ENCODE measurements at regions not wholly inside any gene's neighbourhood (a gene's known extent, or its start where the extent isn't known, plus 50 kb on each side); places are given as distances from the start of the nearest gene placed in this dataset.

GRCh38 chr9:118510711-118511110, 806.5 kb downstream of the TLR4 start:
- no peak overlapping the region for H3K4me3 ChIP-seq (ENCODE audit: insufficient read depth, low read length)
- H3K27me3 ChIP-seq (ENCODE audit: insufficient read depth, low read length), result no peaks in the 10 kb centered on the region
- H3K9me3 ChIP-seq (ENCODE audit: low read depth, low read length), result no peaks in the 10 kb centered on the region
- no peaks in the 10 kb centered on the region for H3K36me3 ChIP-seq (ENCODE audit: insufficient read depth, low read length)
- H2AFZ ChIP-seq (ENCODE audit: low read length), result no peak overlapping the region
- H3K79me2 ChIP-seq (ENCODE audit: insufficient read depth, low read length), result no peaks in the 10 kb centered on the region
- H4K20me1 ChIP-seq (ENCODE audit: insufficient read depth, low read length), result no peaks in the 10 kb centered on the region
- DNase-seq (ENCODE audit: insufficient read length, low spot score, missing footprints), result no peak
- H3K4me1 ChIP-seq (ENCODE audit: insufficient read depth, low read length), result no peaks in the 10 kb centered on the region
- TF ChIP-seq, protein P1, sequence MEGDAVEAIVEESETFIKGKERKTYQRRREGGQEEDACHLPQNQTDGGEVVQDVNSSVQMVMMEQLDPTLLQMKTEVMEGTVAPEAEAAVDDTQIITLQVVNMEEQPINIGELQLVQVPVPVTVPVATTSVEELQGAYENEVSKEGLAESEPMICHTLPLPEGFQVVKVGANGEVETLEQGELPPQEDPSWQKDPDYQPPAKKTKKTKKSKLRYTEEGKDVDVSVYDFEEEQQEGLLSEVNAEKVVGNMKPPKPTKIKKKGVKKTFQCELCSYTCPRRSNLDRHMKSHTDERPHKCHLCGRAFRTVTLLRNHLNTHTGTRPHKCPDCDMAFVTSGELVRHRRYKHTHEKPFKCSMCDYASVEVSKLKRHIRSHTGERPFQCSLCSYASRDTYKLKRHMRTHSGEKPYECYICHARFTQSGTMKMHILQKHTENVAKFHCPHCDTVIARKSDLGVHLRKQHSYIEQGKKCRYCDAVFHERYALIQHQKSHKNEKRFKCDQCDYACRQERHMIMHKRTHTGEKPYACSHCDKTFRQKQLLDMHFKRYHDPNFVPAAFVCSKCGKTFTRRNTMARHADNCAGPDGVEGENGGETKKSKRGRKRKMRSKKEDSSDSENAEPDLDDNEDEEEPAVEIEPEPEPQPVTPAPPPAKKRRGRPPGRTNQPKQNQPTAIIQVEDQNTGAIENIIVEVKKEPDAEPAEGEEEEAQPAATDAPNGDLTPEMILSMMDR (IDR thresholded peaks at IDR 0.05; ENCODE audit: extremely low read depth, low read depth, low read length), result no peak
- no peak overlapping the region for H3K27ac ChIP-seq (ENCODE audit: low read depth, low read length)
- H3K4me2 ChIP-seq (ENCODE audit: insufficient read depth, low read length), result no peak overlapping the region

DNA sequence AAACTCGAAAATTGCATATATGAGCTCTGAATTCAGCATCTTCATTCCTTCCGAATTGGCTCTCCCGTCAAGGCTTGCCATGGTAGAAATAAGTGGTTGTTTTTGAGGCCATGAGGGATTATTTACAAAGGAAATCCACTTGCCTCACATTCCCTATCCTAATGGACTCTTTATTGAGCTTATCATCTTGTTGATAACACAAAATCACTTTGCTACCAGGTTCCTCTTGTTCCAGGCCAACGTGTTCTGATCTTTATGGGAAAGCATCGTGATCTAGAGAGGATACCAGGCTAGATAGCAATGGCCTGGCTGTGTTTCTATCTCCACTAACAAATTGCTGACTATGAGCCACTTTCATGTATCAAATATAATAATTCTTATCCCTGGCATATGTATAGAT, 811.7 kb downstream of the TLR4 start:
- Histone ChIP-seq H3K27me3 (ENCODE audit: insufficient read depth, low read length) (no peaks in the 10 kb centered on the region), H3K27ac (ENCODE audit: low read depth, low read length) (no peak overlapping the region), H2AFZ (ENCODE audit: low read length) (no peak overlapping the region), H3K9me3 (ENCODE audit: low read depth, low read length) (no peaks in the 10 kb centered on the region), H3K4me1 (ENCODE audit: insufficient read depth, low read length) (no peaks in the 10 kb centered on the region), H3K36me3 (ENCODE audit: insufficient read depth, low read length) (no peaks in the 10 kb centered on the region), H3K79me2 (ENCODE audit: insufficient read depth, low read length) (no peaks in the 10 kb centered on the region), H3K4me2 (ENCODE audit: insufficient read depth, low read length) (no peak overlapping the region), H4K20me1 (ENCODE audit: insufficient read depth, low read length) (no peaks in the 10 kb centered on the region), H3K4me3 (ENCODE audit: insufficient read depth, low read length) (no peak overlapping the region)
- TF ChIP-seq, protein P1 (IDR thresholded peaks at IDR 0.05; ENCODE audit: extremely low read depth, low read depth, low read length), result no peak
- DNase-seq (ENCODE audit: insufficient read length, low spot score, missing footprints), result no peak

DNA sequence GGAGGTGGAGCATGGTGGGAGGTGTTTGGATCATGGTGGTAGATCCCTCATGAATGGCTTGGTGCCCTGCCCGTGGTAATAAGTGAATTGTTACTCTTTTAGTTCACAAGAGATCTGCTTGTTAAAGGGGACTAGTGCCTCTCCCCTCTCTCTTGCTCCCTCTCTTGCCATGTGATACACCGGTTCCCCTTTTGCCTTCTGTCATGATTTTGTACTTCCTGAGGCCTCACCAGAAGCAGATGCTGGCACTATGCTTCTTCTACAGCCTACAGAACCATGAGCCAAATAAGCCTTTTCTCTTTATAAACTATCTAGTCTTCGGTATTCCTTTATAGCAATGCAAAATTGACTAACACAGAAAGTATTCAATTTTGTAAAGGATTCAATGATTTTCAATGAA, 817.1 kb downstream of the TLR4 start:
- Histone ChIP-seq H3K79me2 (ENCODE audit: insufficient read depth, low read length) (no peaks in the 10 kb centered on the region), H3K4me3 (ENCODE audit: insufficient read depth, low read length) (no peak overlapping the region), H3K9me3 (ENCODE audit: low read depth, low read length) (no peaks in the 10 kb centered on the region), H4K20me1 (ENCODE audit: insufficient read depth, low read length) (no peaks in the 10 kb centered on the region), H3K4me2 (ENCODE audit: insufficient read depth, low read length) (no peak overlapping the region), H2AFZ (ENCODE audit: low read length) (no peak overlapping the region), H3K27ac (ENCODE audit: low read depth, low read length) (no peak overlapping the region), H3K27me3 (ENCODE audit: insufficient read depth, low read length) (no peaks in the 10 kb centered on the region), H3K4me1 (ENCODE audit: insufficient read depth, low read length) (no peaks in the 10 kb centered on the region), H3K36me3 (ENCODE audit: insufficient read depth, low read length) (no peaks in the 10 kb centered on the region)
- TF ChIP-seq, protein P1 (IDR thresholded peaks at IDR 0.05; ENCODE audit: extremely low read depth, low read depth, low read length), result no peak
- no peak for DNase-seq (ENCODE audit: insufficient read length, low spot score, missing footprints)

DNA sequence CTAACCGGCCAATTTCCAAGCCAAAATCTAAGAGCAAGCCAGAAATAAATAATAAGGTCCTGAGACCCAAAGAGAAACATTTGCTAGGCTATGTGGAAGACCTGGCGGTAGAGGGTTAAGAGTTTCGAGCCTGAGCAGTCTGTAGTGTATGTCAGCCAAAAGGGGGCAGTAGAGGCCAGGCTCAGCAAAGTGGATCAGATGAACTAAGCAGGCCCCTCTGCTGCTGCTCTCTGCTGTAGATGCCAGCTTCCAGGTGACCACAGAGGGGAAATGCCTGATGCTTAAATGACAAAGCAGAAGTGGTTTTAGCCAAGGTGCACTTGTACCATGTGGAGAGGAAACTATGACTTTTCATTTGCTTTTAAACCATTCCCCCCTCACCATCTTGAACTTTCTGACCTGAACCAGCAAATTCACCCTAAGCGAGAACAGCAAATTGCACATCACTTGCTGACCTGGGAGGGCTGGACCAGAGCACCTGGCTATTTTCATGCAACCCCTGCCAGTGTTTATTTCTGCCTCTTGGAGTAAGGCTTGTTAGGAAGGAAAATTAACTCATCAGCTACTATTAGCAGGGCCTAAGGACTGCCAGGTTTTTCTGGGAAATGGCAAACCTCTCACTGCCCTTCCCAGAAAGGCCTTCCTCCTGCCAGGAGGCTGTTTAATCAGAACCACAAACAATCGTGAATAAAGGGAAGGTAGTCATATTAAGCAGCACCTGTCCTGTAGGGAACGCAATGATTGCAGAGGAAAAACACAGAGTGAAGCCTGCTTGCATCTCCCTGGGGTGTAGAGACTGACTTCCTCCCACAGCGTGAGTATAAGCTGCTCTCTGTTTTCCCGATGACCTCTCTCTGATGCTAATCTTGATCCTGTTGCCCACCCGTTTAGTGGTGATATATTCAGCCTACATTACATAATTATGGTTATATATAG, 818.2 kb downstream of the TLR4 start:
- Histone ChIP-seq H4K20me1 (ENCODE audit: insufficient read depth, low read length) (no peaks in the 10 kb centered on the region), H3K4me2 (ENCODE audit: insufficient read depth, low read length) (no peak overlapping the region), H3K9me3 (ENCODE audit: low read depth, low read length) (no peaks in the 10 kb centered on the region), H3K36me3 (ENCODE audit: insufficient read depth, low read length) (no peaks in the 10 kb centered on the region), H2AFZ (ENCODE audit: low read length) (no peak overlapping the region), H3K79me2 (ENCODE audit: insufficient read depth, low read length) (no peaks in the 10 kb centered on the region), H3K27ac (ENCODE audit: low read depth, low read length) (no peak overlapping the region), H3K4me3 (ENCODE audit: insufficient read depth, low read length) (no peak overlapping the region), H3K27me3 (ENCODE audit: insufficient read depth, low read length) (no peaks in the 10 kb centered on the region), H3K4me1 (ENCODE audit: insufficient read depth, low read length) (no peaks in the 10 kb centered on the region)
- no peak for DNase-seq (ENCODE audit: insufficient read length, low spot score, missing footprints)
- TF ChIP-seq, protein P1 (IDR thresholded peaks at IDR 0.05; ENCODE audit: extremely low read depth, low read depth, low read length), result peak; percentile 75
